Liver (tissue), 2 donors: ENCODE measurements at regions not wholly inside any gene's neighbourhood (a gene's known extent, or its start where the extent isn't known, plus 50 kb on each side); places are given as distances from the start of the nearest gene placed in this dataset.

Source experiments
- ZBTB33 ChIP-seq: IDR thresholded peaks from 2 replicates; pipeline ENCODE4 v1.6.1; 2016; ENCODE audit warnings: antibody characterized with exemption
- TF ChIP-seq, protein P1 (sequence below): fragments of 150-350 bp; IDR thresholded peaks from 2 replicates; pipeline ENCODE4 v1.5.1; 2017; ENCODE audit warnings: improper control_type of control experiment, low read depth, low read length; ENCODE audit not compliant: missing input control
- TF ChIP-seq, protein P2 (sequence below): IDR thresholded peaks from 2 replicates; pipeline ENCODE4 v1.6.1; 2016; ENCODE audit warnings: antibody characterized with exemption
- donor health status: healthy.

GRCh38 chr6:74507649-74508048 is 698.2 kb downstream of the COL12A1 start:
- TF ChIP-seq, protein P1, sequence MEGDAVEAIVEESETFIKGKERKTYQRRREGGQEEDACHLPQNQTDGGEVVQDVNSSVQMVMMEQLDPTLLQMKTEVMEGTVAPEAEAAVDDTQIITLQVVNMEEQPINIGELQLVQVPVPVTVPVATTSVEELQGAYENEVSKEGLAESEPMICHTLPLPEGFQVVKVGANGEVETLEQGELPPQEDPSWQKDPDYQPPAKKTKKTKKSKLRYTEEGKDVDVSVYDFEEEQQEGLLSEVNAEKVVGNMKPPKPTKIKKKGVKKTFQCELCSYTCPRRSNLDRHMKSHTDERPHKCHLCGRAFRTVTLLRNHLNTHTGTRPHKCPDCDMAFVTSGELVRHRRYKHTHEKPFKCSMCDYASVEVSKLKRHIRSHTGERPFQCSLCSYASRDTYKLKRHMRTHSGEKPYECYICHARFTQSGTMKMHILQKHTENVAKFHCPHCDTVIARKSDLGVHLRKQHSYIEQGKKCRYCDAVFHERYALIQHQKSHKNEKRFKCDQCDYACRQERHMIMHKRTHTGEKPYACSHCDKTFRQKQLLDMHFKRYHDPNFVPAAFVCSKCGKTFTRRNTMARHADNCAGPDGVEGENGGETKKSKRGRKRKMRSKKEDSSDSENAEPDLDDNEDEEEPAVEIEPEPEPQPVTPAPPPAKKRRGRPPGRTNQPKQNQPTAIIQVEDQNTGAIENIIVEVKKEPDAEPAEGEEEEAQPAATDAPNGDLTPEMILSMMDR = no peak
- TF ChIP-seq ZBTB33 = no peak
- TF ChIP-seq, protein P2, sequence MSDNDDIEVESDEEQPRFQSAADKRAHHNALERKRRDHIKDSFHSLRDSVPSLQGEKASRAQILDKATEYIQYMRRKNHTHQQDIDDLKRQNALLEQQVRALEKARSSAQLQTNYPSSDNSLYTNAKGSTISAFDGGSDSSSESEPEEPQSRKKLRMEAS = no peak
